ENCODE measurements at regions not wholly inside any gene's neighbourhood (a gene's known extent, or its start where the extent isn't known, plus 50 kb on each side); places are given as distances from the start of the nearest gene placed in this dataset.

GRCh38 chr15:95503107-95503506 is 827.4 kb upstream of the NR2F2 start:
- no peak for DNase-seq
- H3K4me3 ChIP-seq (ENCODE audit: low read length in 2 of 2): no peak overlapping the region
- 82 to 83% methylated on average over 2 of the region's 2 CpGs for WGBS, 2 donors
- intact Hi-C loops (cut with DNase I): no loop called here
- H3K36me3 ChIP-seq (ENCODE audit: control insufficient read depth in 1 of 2, insufficient read depth in 2 of 2, low read length in 1 of 2): no peaks in the 10 kb centered on the region
- no peaks in the 10 kb centered on the region for H3K27me3 ChIP-seq (ENCODE audit: control insufficient read depth in 1 of 2, insufficient read depth in 2 of 2, low read length in 1 of 2)
- no peak for ATAC-seq (ENCODE audit: low FRiP score)
- no peaks in the 10 kb centered on the region for H3K4me1 ChIP-seq (ENCODE audit: control insufficient read depth in 1 of 2, insufficient read depth in 2 of 2, low read length in 2 of 2)
- H3K9me3 ChIP-seq (ENCODE audit: control insufficient read depth, low read length): no peaks in the 10 kb centered on the region
- H3K27ac ChIP-seq (ENCODE audit: low read depth in 1 of 2, low read length in 2 of 2): no peak overlapping the region

GRCh38 chr15:95503640-95504225 is 826.8 kb upstream of the NR2F2 start:
- 96 to 98% methylated on average over 3 of the region's 3 CpGs for WGBS, 2 donors
- no peak for DNase-seq
- H3K27me3 ChIP-seq (ENCODE audit: control insufficient read depth in 1 of 2, insufficient read depth in 2 of 2, low read length in 1 of 2): no peaks in the 10 kb centered on the region
- H3K36me3 ChIP-seq (ENCODE audit: control insufficient read depth in 1 of 2, insufficient read depth in 2 of 2, low read length in 1 of 2): no peaks in the 10 kb centered on the region
- H3K9me3 ChIP-seq (ENCODE audit: control insufficient read depth, low read length): peaks cover under 1% of the 10 kb centered on the region
- no peaks in the 10 kb centered on the region for H3K4me1 ChIP-seq (ENCODE audit: control insufficient read depth in 1 of 2, insufficient read depth in 2 of 2, low read length in 2 of 2)
- ATAC-seq (ENCODE audit: low FRiP score): no peak
- intact Hi-C loops (cut with DNase I): no loop called here
- no peak overlapping the region for H3K4me3 ChIP-seq (ENCODE audit: low read length in 2 of 2)
- H3K27ac ChIP-seq (ENCODE audit: low read depth in 1 of 2, low read length in 2 of 2): no peak overlapping the region

- no peaks in the 10 kb centered on the region for H3K36me3 ChIP-seq (ENCODE audit: control insufficient read depth in 1 of 2, insufficient read depth in 2 of 2, low read length in 1 of 2)
- intact Hi-C loops (cut with DNase I): no loop called here
- no peak for ATAC-seq (ENCODE audit: low FRiP score)
Measured at GRCh38 chr15:95511671-95512070, 818.8 kb upstream of the NR2F2 start.

DNA sequence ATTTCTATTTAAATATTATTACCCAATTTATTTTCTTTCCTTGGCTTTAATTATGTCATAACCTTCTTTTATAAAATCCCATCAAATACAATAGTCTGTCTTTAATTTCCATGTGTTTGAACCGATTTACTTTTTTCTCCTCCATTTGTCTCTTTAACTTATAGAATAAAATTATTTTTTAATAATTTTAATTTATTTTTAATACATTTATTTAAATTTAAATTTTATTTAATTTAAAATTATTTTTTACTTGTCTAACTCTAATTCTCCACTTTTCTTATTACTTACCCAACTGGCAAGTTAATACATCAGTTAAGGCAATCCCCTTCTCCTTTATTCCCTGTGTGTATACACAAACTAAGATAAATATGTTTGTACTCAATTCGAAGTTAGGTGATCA is 817.6 kb upstream of the NR2F2 start:
- ATAC-seq (ENCODE audit: low FRiP score) (no peak), DNase-seq (no peak)
- intact Hi-C loops (cut with DNase I): no loop called here
- Histone ChIP-seq H3K4me1 (ENCODE audit: control insufficient read depth in 1 of 2, insufficient read depth in 2 of 2, low read length in 2 of 2) (no peaks in the 10 kb centered on the region), H3K9me3 (ENCODE audit: control insufficient read depth, low read length) (peaks cover 2% of the 10 kb centered on the region), H3K4me3 (ENCODE audit: low read length in 2 of 2) (no peak overlapping the region), H3K27ac (ENCODE audit: low read depth in 1 of 2, low read length in 2 of 2) (no peak overlapping the region), H3K36me3 (ENCODE audit: control insufficient read depth in 1 of 2, insufficient read depth in 2 of 2, low read length in 1 of 2) (no peaks in the 10 kb centered on the region), H3K27me3 (ENCODE audit: control insufficient read depth in 1 of 2, insufficient read depth in 2 of 2, low read length in 1 of 2) (no peaks in the 10 kb centered on the region)
- WGBS, 2 donors: 82 to 84% methylated on average over 2 of the region's 2 CpGs

More at GRCh38 chr15:95511671-95512070, 818.8 kb upstream of the NR2F2 start:
- DNase-seq: no peak
- no peaks in the 10 kb centered on the region for H3K4me1 ChIP-seq (ENCODE audit: control insufficient read depth in 1 of 2, insufficient read depth in 2 of 2, low read length in 2 of 2)
- H3K4me3 ChIP-seq (ENCODE audit: low read length in 2 of 2): no peak overlapping the region
- H3K27ac ChIP-seq (ENCODE audit: low read depth in 1 of 2, low read length in 2 of 2): no peak overlapping the region
- H3K9me3 ChIP-seq (ENCODE audit: control insufficient read depth, low read length): peaks cover 2% of the 10 kb centered on the region
- no peaks in the 10 kb centered on the region for H3K27me3 ChIP-seq (ENCODE audit: control insufficient read depth in 1 of 2, insufficient read depth in 2 of 2, low read length in 1 of 2)

DNA sequence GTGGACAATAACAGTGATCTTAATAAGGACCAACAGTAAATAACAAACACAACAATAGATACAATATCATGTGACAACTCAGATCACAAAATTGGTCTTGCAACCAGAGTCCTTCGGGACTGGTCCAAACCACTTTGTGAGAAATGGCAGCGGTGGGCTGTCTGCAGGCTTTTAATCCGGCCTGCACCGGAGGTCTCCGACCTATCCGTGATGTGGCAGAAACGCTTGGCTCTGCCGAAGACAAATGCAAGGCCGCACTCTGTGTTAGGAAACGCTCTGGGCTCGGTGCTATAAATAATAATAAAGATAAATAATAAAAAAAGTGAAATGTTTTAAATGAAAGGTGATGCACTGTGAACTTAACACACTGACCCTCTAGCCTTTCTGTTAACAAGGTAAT is 810.6 kb upstream of the NR2F2 start:
- H3K36me3 ChIP-seq (ENCODE audit: control insufficient read depth in 1 of 2, insufficient read depth in 2 of 2, low read length in 1 of 2): no peaks in the 10 kb centered on the region
- no peak overlapping the region for H3K4me3 ChIP-seq (ENCODE audit: low read length in 2 of 2)
- no peaks in the 10 kb centered on the region for H3K4me1 ChIP-seq (ENCODE audit: control insufficient read depth in 1 of 2, insufficient read depth in 2 of 2, low read length in 2 of 2)
- intact Hi-C loops (cut with DNase I): no loop called here
- WGBS, 2 donors: 94 to 95% methylated on average over 11 of the region's 11 CpGs
- no peak for DNase-seq
- ATAC-seq (ENCODE audit: low FRiP score): no peak
- no peak overlapping the region for H3K27ac ChIP-seq (ENCODE audit: low read depth in 1 of 2, low read length in 2 of 2)
- no peaks in the 10 kb centered on the region for H3K27me3 ChIP-seq (ENCODE audit: control insufficient read depth in 1 of 2, insufficient read depth in 2 of 2, low read length in 1 of 2)
- no peaks in the 10 kb centered on the region for H3K9me3 ChIP-seq (ENCODE audit: control insufficient read depth, low read length)

- ATAC-seq (ENCODE audit: low FRiP score): no peak
- intact Hi-C loops (cut with DNase I): no loop called here
Measured at GRCh38 chr15:95520511-95520910, 810.0 kb upstream of the NR2F2 start.

DNA sequence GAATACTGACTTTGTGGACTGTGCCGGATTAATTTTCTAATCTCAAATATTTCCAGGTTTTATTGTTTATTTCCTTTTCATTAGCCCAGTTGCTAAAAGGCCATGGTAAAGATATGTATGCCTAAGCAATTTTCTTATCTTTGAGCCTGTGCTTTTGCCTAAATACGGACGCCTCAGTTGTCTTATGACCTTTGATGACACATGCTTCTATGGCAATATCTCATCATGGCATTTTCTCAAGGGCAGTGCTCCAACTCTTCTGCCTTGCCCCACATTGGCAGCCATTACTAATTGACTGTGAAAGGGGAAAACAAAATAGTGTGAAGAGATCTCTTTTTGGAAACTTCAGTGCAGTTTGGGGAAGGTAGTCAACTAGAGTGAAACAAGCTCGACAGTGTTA is 809.6 kb upstream of the NR2F2 start:
- DNase-seq: no peak
- intact Hi-C loops (cut with DNase I): no loop called here

More at GRCh38 chr15:95520511-95520910, 810.0 kb upstream of the NR2F2 start:
- H3K4me3 ChIP-seq (ENCODE audit: low read length in 2 of 2): no peak overlapping the region
- no peaks in the 10 kb centered on the region for H3K36me3 ChIP-seq (ENCODE audit: control insufficient read depth in 1 of 2, insufficient read depth in 2 of 2, low read length in 1 of 2)
- DNase-seq: no peak
- WGBS, 2 donors: 69 to 80% methylated on average over 2 of the region's 2 CpGs
- H3K27ac ChIP-seq (ENCODE audit: low read depth in 1 of 2, low read length in 2 of 2): no peak overlapping the region
- no peaks in the 10 kb centered on the region for H3K9me3 ChIP-seq (ENCODE audit: control insufficient read depth, low read length)
- H3K4me1 ChIP-seq (ENCODE audit: control insufficient read depth in 1 of 2, insufficient read depth in 2 of 2, low read length in 2 of 2): no peaks in the 10 kb centered on the region
- H3K27me3 ChIP-seq (ENCODE audit: control insufficient read depth in 1 of 2, insufficient read depth in 2 of 2, low read length in 1 of 2): no peaks in the 10 kb centered on the region

GRCh38 chr15:95522533-95522932 is 808.0 kb upstream of the NR2F2 start:
- Histone ChIP-seq H3K4me1 (ENCODE audit: control insufficient read depth in 1 of 2, insufficient read depth in 2 of 2, low read length in 2 of 2) (no peaks in the 10 kb centered on the region), H3K9me3 (ENCODE audit: control insufficient read depth, low read length) (peaks cover 2% of the 10 kb centered on the region), H3K4me3 (ENCODE audit: low read length in 2 of 2) (no peak overlapping the region), H3K36me3 (ENCODE audit: control insufficient read depth in 1 of 2, insufficient read depth in 2 of 2, low read length in 1 of 2) (no peaks in the 10 kb centered on the region), H3K27me3 (ENCODE audit: control insufficient read depth in 1 of 2, insufficient read depth in 2 of 2, low read length in 1 of 2) (no peaks in the 10 kb centered on the region), H3K27ac (ENCODE audit: low read depth in 1 of 2, low read length in 2 of 2) (no peak overlapping the region)
- ATAC-seq (ENCODE audit: low FRiP score) (no peak), DNase-seq (no peak)
- intact Hi-C loops (cut with DNase I): no loop called here
- 80 to 83% methylated on average over 3 of the region's 3 CpGs for WGBS, 2 donors

More for the DNA sequence above, 809.6 kb upstream of the NR2F2 start:
- Histone ChIP-seq H3K36me3 (ENCODE audit: control insufficient read depth in 1 of 2, insufficient read depth in 2 of 2, low read length in 1 of 2) (no peaks in the 10 kb centered on the region), H3K27ac (ENCODE audit: low read depth in 1 of 2, low read length in 2 of 2) (no peak overlapping the region), H3K9me3 (ENCODE audit: control insufficient read depth, low read length) (no peaks in the 10 kb centered on the region), H3K27me3 (ENCODE audit: control insufficient read depth in 1 of 2, insufficient read depth in 2 of 2, low read length in 1 of 2) (no peaks in the 10 kb centered on the region), H3K4me1 (ENCODE audit: control insufficient read depth in 1 of 2, insufficient read depth in 2 of 2, low read length in 2 of 2) (no peaks in the 10 kb centered on the region), H3K4me3 (ENCODE audit: low read length in 2 of 2) (no peak overlapping the region)
- no peak for ATAC-seq (ENCODE audit: low FRiP score)
- 81 to 82% methylated on average over 4 of the region's 4 CpGs for WGBS, 2 donors

DNA sequence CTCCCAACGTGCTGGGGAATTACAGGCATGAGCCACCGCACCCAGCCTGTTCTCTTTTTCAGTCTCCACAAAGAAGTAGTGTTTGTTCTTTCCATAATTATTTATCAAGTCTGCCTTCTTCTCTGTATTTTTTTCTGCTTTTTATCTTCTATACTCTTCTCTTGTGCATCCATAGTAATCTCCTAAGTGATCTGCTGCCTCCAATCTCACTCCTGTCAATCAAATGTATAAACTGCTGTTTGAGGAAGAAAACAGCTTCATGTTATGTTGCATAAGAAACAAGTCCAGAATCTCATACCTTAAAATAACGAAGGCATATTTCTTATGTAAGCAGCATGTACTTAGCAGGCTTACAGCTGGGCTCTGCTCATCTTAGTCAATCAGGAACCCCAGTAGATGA is 801.6 kb upstream of the NR2F2 start:
- WGBS, 2 donors: 91 to 92% methylated on average over 3 of the region's 3 CpGs
- Histone ChIP-seq H3K27me3 (ENCODE audit: control insufficient read depth in 1 of 2, insufficient read depth in 2 of 2, low read length in 1 of 2) (no peaks in the 10 kb centered on the region), H3K27ac (ENCODE audit: low read depth in 1 of 2, low read length in 2 of 2) (no peak overlapping the region), H3K36me3 (ENCODE audit: control insufficient read depth in 1 of 2, insufficient read depth in 2 of 2, low read length in 1 of 2) (no peaks in the 10 kb centered on the region), H3K4me3 (ENCODE audit: low read length in 2 of 2) (no peak overlapping the region), H3K4me1 (ENCODE audit: control insufficient read depth in 1 of 2, insufficient read depth in 2 of 2, low read length in 2 of 2) (no peaks in the 10 kb centered on the region), H3K9me3 (ENCODE audit: control insufficient read depth, low read length) (peaks cover 2% of the 10 kb centered on the region)
- ATAC-seq (ENCODE audit: low FRiP score) (no peak), DNase-seq (no peak)
- intact Hi-C loops (cut with DNase I): no loop called here

All from aorta (tissue), 5 donors.